ENCODE measurements at regions not wholly inside any gene's neighbourhood (a gene's known extent, or its start where the extent isn't known, plus 50 kb on each side); places are given as distances from the start of the nearest gene placed in this dataset.

GRCh38 chr18:44503854-44504253 is 176.8 kb upstream of the SETBP1 start:
- in situ Hi-C loops (cut with MboI; ENCODE audit: low sequenced_read_pairs, unreplicated experiment): no loop called here
- no peak for TF ChIP-seq CTCF (IDR thresholded peaks at IDR 0.05; ENCODE audit: borderline replicate concordance, control extremely low read depth, extremely low read depth, insufficient read depth, missing control alignments)
- DNase-seq (ENCODE audit: low spot score): no peak

GRCh38 chr18:44507729-44508325 is 172.9 kb upstream of the SETBP1 start:
- no peak for DNase-seq (ENCODE audit: low spot score)
- TF ChIP-seq CTCF (IDR thresholded peaks at IDR 0.05; ENCODE audit: borderline replicate concordance, control extremely low read depth, extremely low read depth, insufficient read depth, missing control alignments): no peak

GRCh38 chr18:44508474-44508873 is 172.2 kb upstream of the SETBP1 start:
- no peak for TF ChIP-seq CTCF (IDR thresholded peaks at IDR 0.05; ENCODE audit: borderline replicate concordance, control extremely low read depth, extremely low read depth, insufficient read depth, missing control alignments)
- in situ Hi-C loops (cut with MboI; ENCODE audit: low sequenced_read_pairs, unreplicated experiment): no loop called here
- no peak for DNase-seq (ENCODE audit: low spot score)

More at GRCh38 chr18:44507729-44508325, 172.9 kb upstream of the SETBP1 start:
- in situ Hi-C loops (cut with MboI; ENCODE audit: low sequenced_read_pairs, unreplicated experiment): no loop called here

- in situ Hi-C loops (cut with MboI; ENCODE audit: low sequenced_read_pairs, unreplicated experiment): no loop called here
- TF ChIP-seq CTCF (IDR thresholded peaks at IDR 0.05; ENCODE audit: borderline replicate concordance, control extremely low read depth, extremely low read depth, insufficient read depth, missing control alignments): no peak
Observed at GRCh38 chr18:44509048-44509447, 171.6 kb upstream of the SETBP1 start.

GRCh38 chr18:44510390-44510789 is 170.3 kb upstream of the SETBP1 start:
- TF ChIP-seq CTCF (IDR thresholded peaks at IDR 0.05; ENCODE audit: borderline replicate concordance, control extremely low read depth, extremely low read depth, insufficient read depth, missing control alignments): no peak
- in situ Hi-C loops (cut with MboI; ENCODE audit: low sequenced_read_pairs, unreplicated experiment): no loop called here
- DNase-seq (ENCODE audit: low spot score): no peak

More at GRCh38 chr18:44509048-44509447, 171.6 kb upstream of the SETBP1 start:
- no peak for DNase-seq (ENCODE audit: low spot score)

- in situ Hi-C loops (cut with MboI; ENCODE audit: low sequenced_read_pairs, unreplicated experiment): no loop called here
- no peak for TF ChIP-seq CTCF (IDR thresholded peaks at IDR 0.05; ENCODE audit: borderline replicate concordance, control extremely low read depth, extremely low read depth, insufficient read depth, missing control alignments)
- no peak for DNase-seq (ENCODE audit: low spot score)
Observed at GRCh38 chr18:44513233-44513632, 167.5 kb upstream of the SETBP1 start.
